ENCODE measurements at regions not wholly inside any gene's neighbourhood (a gene's known extent, or its start where the extent isn't known, plus 50 kb on each side); places are given as distances from the start of the nearest gene placed in this dataset.

- Histone ChIP-seq H3K9me3 (ENCODE audit: control insufficient read depth, low read depth, low read length) (peaks cover 2% of the 10 kb centered on the region), H3K27ac (ENCODE audit: control insufficient read depth, insufficient read depth, low read length) (no peak overlapping the region), H3K4me3 (ENCODE audit: control insufficient read depth in 2 of 3, extremely low read depth in 1 of 3, insufficient read depth in 2 of 3, low read depth in 1 of 3, low read length in 3 of 3) (no peak overlapping the region), H3K4me1 (ENCODE audit: control insufficient read depth, extremely low read depth, insufficient read depth, low read length) (no peaks in the 10 kb centered on the region), H3K27me3 (ENCODE audit: control insufficient read depth, extremely low read depth, insufficient read depth, low read length) (no peaks in the 10 kb centered on the region), H4K20me1 (ENCODE audit: control insufficient read depth, extremely low read depth, insufficient read depth, low read length) (no peaks in the 10 kb centered on the region), H3K9ac (ENCODE audit: control insufficient read depth, extremely low read depth, insufficient read depth, low read length) (no peak overlapping the region), H3K36me3 (ENCODE audit: control insufficient read depth in 2 of 2, extremely low read depth in 1 of 2, insufficient read depth in 2 of 2, low read length in 2 of 2) (no peaks in the 10 kb centered on the region), H3K9me1 (ENCODE audit: control insufficient read depth, extremely low read depth, insufficient read depth, low read length) (no peaks in the 10 kb centered on the region), H3K4me2 (ENCODE audit: control insufficient read depth, extremely low read depth, insufficient read depth, low read depth, low read length) (no peak overlapping the region), H2AFZ (ENCODE audit: control insufficient read depth, low read length) (no peak overlapping the region), H3K79me2 (ENCODE audit: control insufficient read depth, insufficient read depth, low read length) (no peaks in the 10 kb centered on the region)
- dilution Hi-C loops (cut with MboI; ENCODE audit: extremely low pct_ligation_motif_present, low sequenced_read_pairs) = no loop called here
- DNase-seq (ENCODE audit: low read depth, low spot score) (no peak), FAIRE-seq (no peak)
- no peak for TF ChIP-seq CTCF (optimal IDR thresholded peaks at IDR 0.05 in 1 of 3, IDR thresholded peaks at IDR 0.05 in 1 of 3, conservative IDR thresholded peaks at IDR 0.05 in 1 of 3; ENCODE audit: extremely low read depth in 1 of 3, insufficient read depth in 2 of 3, low read length in 3 of 3)
- TF ChIP-seq EZH2 (IDR thresholded peaks at IDR 0.05; ENCODE audit: low read length) = no peak
Observed at GRCh38 chr3:94869059-94869547, 806.2 kb downstream of the NSUN3 start.

- H3K4me1 ChIP-seq (ENCODE audit: control insufficient read depth, extremely low read depth, insufficient read depth, low read length) = no peaks in the 10 kb centered on the region
- no peak for FAIRE-seq
Observed at GRCh38 chr3:94873751-94874150, 810.9 kb downstream of the NSUN3 start.

More at GRCh38 chr3:94873751-94874150, 810.9 kb downstream of the NSUN3 start:
- Histone ChIP-seq H3K79me2 (ENCODE audit: control insufficient read depth, insufficient read depth, low read length) (no peaks in the 10 kb centered on the region), H3K27me3 (ENCODE audit: control insufficient read depth, extremely low read depth, insufficient read depth, low read length) (no peaks in the 10 kb centered on the region), H3K4me2 (ENCODE audit: control insufficient read depth, extremely low read depth, insufficient read depth, low read depth, low read length) (no peak overlapping the region), H3K4me3 (ENCODE audit: control insufficient read depth in 2 of 3, extremely low read depth in 1 of 3, insufficient read depth in 2 of 3, low read depth in 1 of 3, low read length in 3 of 3) (no peak overlapping the region), H3K9me3 (ENCODE audit: control insufficient read depth, low read depth, low read length) (peaks cover 2% of the 10 kb centered on the region), H4K20me1 (ENCODE audit: control insufficient read depth, extremely low read depth, insufficient read depth, low read length) (no peaks in the 10 kb centered on the region), H3K27ac (ENCODE audit: control insufficient read depth, insufficient read depth, low read length) (no peak overlapping the region), H3K36me3 (ENCODE audit: control insufficient read depth in 2 of 2, extremely low read depth in 1 of 2, insufficient read depth in 2 of 2, low read length in 2 of 2) (no peaks in the 10 kb centered on the region), H3K9me1 (ENCODE audit: control insufficient read depth, extremely low read depth, insufficient read depth, low read length) (no peaks in the 10 kb centered on the region), H2AFZ (ENCODE audit: control insufficient read depth, low read length) (no peak overlapping the region), H3K9ac (ENCODE audit: control insufficient read depth, extremely low read depth, insufficient read depth, low read length) (no peak overlapping the region)
- dilution Hi-C loops (cut with MboI; ENCODE audit: extremely low pct_ligation_motif_present, low sequenced_read_pairs) = no loop called here
- TF ChIP-seq CTCF (optimal IDR thresholded peaks at IDR 0.05 in 1 of 3, IDR thresholded peaks at IDR 0.05 in 1 of 3, conservative IDR thresholded peaks at IDR 0.05 in 1 of 3; ENCODE audit: extremely low read depth in 1 of 3, insufficient read depth in 2 of 3, low read length in 3 of 3) = no peak
- no peak for TF ChIP-seq EZH2 (IDR thresholded peaks at IDR 0.05; ENCODE audit: low read length)
- DNase-seq (ENCODE audit: low read depth, low spot score) = no peak

Measured in keratinocyte (primary cell).